IMR-90 (cell line): ENCODE measurements at regions not wholly inside any gene's neighbourhood (a gene's known extent, or its start where the extent isn't known, plus 50 kb on each side); places are given as distances from the start of the nearest gene placed in this dataset.

Experiments used
- ATAC-seq: fragments of 200-7000 bp; cut with Tn5 transposase; 2 replicates; pipeline ENCODE4 v1.9.1; 2020; ENCODE audit warnings: low read depth, mild to moderate bottlenecking, moderate library complexity
- BruUV-seq: library from RNA; stranded (reverse); fragments of 400-500 nt; replicated peaks from 2 replicates; lab custom pipeline; 2021; lab: Mats Ljungman, UMichigan
- CTCF ChIA-PET: fragments of 300-600 bp; formaldehyde crosslinking; extraction: SDS; loops from one replicate; lab custom pipeline; 2021; ENCODE audit warnings: antibody characterized with exemption; lab: Yijun Ruan, JAX
- POLR2A ChIA-PET: fragments of 300-600 bp; sonication (Branson Sonifier 250); formaldehyde crosslinking; loops from one replicate; lab custom pipeline; 2022; ENCODE audit warnings: antibody characterized with exemption; ENCODE audit not compliant: unreplicated experiment; lab: Charles Lee
- DNase-seq: peaks from one replicate; pipeline ENCODE4 v3.0.0; 2013
- H2AFZ ChIP-seq: replicated peaks from 2 replicates; pipeline ENCODE3; 2013; ENCODE audit warnings: low read length, mild to moderate bottlenecking; ENCODE audit not compliant: poor library complexity
- H2AK5ac ChIP-seq: 2 replicates; pipeline ENCODE4 v1.6.1; 2013; ENCODE audit warnings: low read depth, low read length, inconsistent platforms
- H2AK9ac ChIP-seq: replicated peaks from 2 replicates; pipeline ENCODE3; 2013; ENCODE audit warnings: mild to moderate bottlenecking, low read depth, low read length, moderate library complexity; ENCODE audit not compliant: poor library complexity
- H2BK120ac ChIP-seq: 2 replicates; pipeline ENCODE4 v1.6.1; 2013; ENCODE audit warnings: low read depth, low read length, inconsistent platforms
- H2BK15ac ChIP-seq: 3 replicates; pipeline ENCODE4 v1.6.1; 2013; ENCODE audit warnings: low read depth, low read length, inconsistent platforms
- H2BK20ac ChIP-seq: 2 replicates; pipeline ENCODE4 v1.6.1; 2013; ENCODE audit warnings: low read depth, mild to moderate bottlenecking, inconsistent platforms, low read length, moderate library complexity
- H2BK5ac ChIP-seq: 2 replicates; pipeline ENCODE4 v1.6.1; 2013; ENCODE audit warnings: mild to moderate bottlenecking, low read depth, low read length, inconsistent platforms; ENCODE audit not compliant: poor library complexity, severe bottlenecking
- H3K14ac ChIP-seq: replicated peaks from 2 replicates; pipeline ENCODE4 v1.6.1; 2013; ENCODE audit warnings: low read depth, low read length, inconsistent platforms
- H3K18ac ChIP-seq: 2 replicates; pipeline ENCODE4 v1.6.1; 2013; ENCODE audit warnings: low read depth, low read length, control low read depth
- H3K23ac ChIP-seq: 2 replicates; pipeline ENCODE4 v1.6.1; 2013; ENCODE audit warnings: low read depth, low read length, inconsistent platforms
- H3K27ac ChIP-seq: 2 replicates; pipeline ENCODE4 v1.5.1; 2013; ENCODE audit warnings: mild to moderate bottlenecking, control low read depth, low read length; ENCODE audit not compliant: insufficient read depth
- H3K27me3 ChIP-seq: 2 replicates; pipeline ENCODE4 v1.6.1; 2013; ENCODE audit warnings: low read length; ENCODE audit not compliant: control insufficient read depth, insufficient read depth
- H3K36me3 ChIP-seq: 2 replicates; pipeline ENCODE4 v1.6.1; 2013; ENCODE audit warnings: low read length, mixed read lengths; ENCODE audit not compliant: control insufficient read depth, insufficient read depth
- H3K4ac ChIP-seq: 2 replicates; pipeline ENCODE4 v1.6.1; 2013; ENCODE audit warnings: low read depth, low read length, inconsistent platforms
- H3K4me1 ChIP-seq: 2 replicates; pipeline ENCODE4 v1.6.1; 2013; ENCODE audit warnings: low read length, mixed read lengths; ENCODE audit not compliant: control insufficient read depth, insufficient read depth
- H3K4me2 ChIP-seq: 2 replicates; pipeline ENCODE4 v1.6.1; 2013; ENCODE audit warnings: low read depth, mild to moderate bottlenecking, control low read depth, low read length, moderate library complexity
- H3K4me3 ChIP-seq: 2 replicates; pipeline ENCODE4 v1.5.1; 2013; ENCODE audit warnings: low read depth, mild to moderate bottlenecking, control low read depth, low read length, moderate library complexity; ENCODE audit not compliant: insufficient read depth
- H3K56ac ChIP-seq: 2 replicates; pipeline ENCODE4 v1.6.1; 2013; ENCODE audit warnings: low read length, inconsistent platforms; ENCODE audit not compliant: insufficient read depth; ENCODE audit errors: extremely low read depth
- H3K79me1 ChIP-seq, 2 experiments: 2 replicates each; pipeline ENCODE4 v1.6.1; 2013; ENCODE audit warnings: low read length in 2 of 2, inconsistent platforms in 1 of 2, low read depth in 1 of 2
- H3K9ac ChIP-seq: 2 replicates; pipeline ENCODE4 v1.6.1; 2013; ENCODE audit warnings: low read depth, low read length, control low read depth
- H3K9me1 ChIP-seq: 2 replicates; pipeline ENCODE4 v1.6.1; 2013; ENCODE audit warnings: low read length, inconsistent platforms; ENCODE audit not compliant: insufficient read depth
- H3K9me3 ChIP-seq: 2 replicates; pipeline ENCODE4 v1.6.1; 2013; ENCODE audit warnings: low read length; ENCODE audit not compliant: control insufficient read depth, insufficient read depth
- H4K20me1 ChIP-seq: 2 replicates; pipeline ENCODE4 v1.6.1; 2013; ENCODE audit warnings: low read length, inconsistent platforms; ENCODE audit not compliant: insufficient read depth
- H4K5ac ChIP-seq: 2 replicates; pipeline ENCODE4 v1.6.1; 2013; ENCODE audit warnings: mild to moderate bottlenecking, low read depth, low read length, control low read depth
- H4K8ac ChIP-seq, 2 experiments: 2 replicates each; pipeline ENCODE4 v1.6.1; 2013; ENCODE audit warnings: low read depth in 2 of 2, low read length in 2 of 2, control low read depth in 1 of 2, inconsistent platforms in 1 of 2
- H4K91ac ChIP-seq: 2 replicates; pipeline ENCODE4 v1.6.1; 2013; ENCODE audit warnings: low read depth, low read length, inconsistent platforms; ENCODE audit not compliant: insufficient read depth
- BHLHE40 ChIP-seq: fragments of 150-350 bp; IDR thresholded peaks from 2 replicates; pipeline ENCODE4 v1.6.1; 2016; ENCODE audit warnings: mild to moderate bottlenecking, low read depth, low read length
- CEBPB ChIP-seq: IDR thresholded peaks from 2 replicates; pipeline ENCODE4 v1.6.1; 2012; ENCODE audit warnings: low read depth, low read length, improper control_type of control experiment
- CHD1 ChIP-seq: IDR thresholded peaks from 2 replicates; pipeline ENCODE4 v1.6.1; 2012; ENCODE audit warnings: low read depth, low read length, improper control_type of control experiment
- ELK1 ChIP-seq: fragments of 150-350 bp; IDR thresholded peaks from 2 replicates; pipeline ENCODE4 v1.6.1; 2016; ENCODE audit warnings: low read depth, mild to moderate bottlenecking, low read length, moderate library complexity, borderline replicate concordance
- FOS ChIP-seq: fragments of 150-350 bp; IDR thresholded peaks from 2 replicates; pipeline ENCODE4 v1.6.1; 2016; ENCODE audit warnings: low read depth, low read length
- MAFK ChIP-seq: IDR thresholded peaks from 2 replicates; pipeline ENCODE4 v1.6.1; 2012; ENCODE audit warnings: low read depth, low read length, improper control_type of control experiment
- MAZ ChIP-seq: IDR thresholded peaks from 2 replicates; pipeline ENCODE4 v1.6.1; 2012; ENCODE audit warnings: low read depth, mild to moderate bottlenecking, low read length, improper control_type of control experiment, moderate library complexity, borderline replicate concordance
- MXI1 ChIP-seq: IDR thresholded peaks from 2 replicates; pipeline ENCODE4 v1.6.1; 2012; ENCODE audit warnings: low read depth, mild to moderate bottlenecking, low read length, moderate library complexity, borderline replicate concordance
- NFE2L2 ChIP-seq: fragments of 150-350 bp; IDR thresholded peaks from 2 replicates; pipeline ENCODE4 v1.6.1; 2016; ENCODE audit warnings: low read depth, mild to moderate bottlenecking, low read length
- POLR2A ChIP-seq: IDR thresholded peaks from 2 replicates; pipeline ENCODE4 v1.6.1; 2012; ENCODE audit warnings: mild to moderate bottlenecking, low read depth, low read length
- RAD21 ChIP-seq: IDR thresholded peaks from 2 replicates; pipeline ENCODE4 v1.6.1; 2012; ENCODE audit warnings: low read length, improper control_type of control experiment
- RCOR1 ChIP-seq: IDR thresholded peaks from 2 replicates; pipeline ENCODE4 v1.6.1; 2012; ENCODE audit warnings: mild to moderate bottlenecking, low read length, improper control_type of control experiment; ENCODE audit not compliant: insufficient replicate concordance
- RFX5 ChIP-seq: IDR thresholded peaks from 2 replicates; pipeline ENCODE4 v1.8.0; 2012; ENCODE audit warnings: low read depth, mild to moderate bottlenecking, low read length, moderate library complexity
- SMC3 ChIP-seq: fragments of 150-350 bp; IDR thresholded peaks from 2 replicates; pipeline ENCODE4 v1.6.1; 2016; ENCODE audit warnings: low read depth, mild to moderate bottlenecking, antibody characterized with exemption, low read length, moderate library complexity
- WGBS, 2 experiments: methylation state at CpG; one replicate each; pipeline versions ENCODE4 v1.1.5 to v1.1.7; 2013; ENCODE audit warnings: missing lambda C conversion rate in 2 of 2; ENCODE audit not compliant: insufficient read length in 1 of 2; ENCODE audit errors: extremely low coverage in 2 of 2; 5-methylcytosine and 5-hydroxymethylcytosine counted together
- dilution Hi-C: fragments of 300-500 bp; cut with HindIII; formaldehyde crosslinking; loops from one replicate; pipeline ENCODE4 v1.14.3; 2018; ENCODE audit warnings: low sequenced_read_pairs; ENCODE audit not compliant: unreplicated experiment
- in situ Hi-C: fragments of 300-500 bp; cut with MboI; formaldehyde crosslinking; loops from 3 replicates; pipeline ENCODE4 v1.14.3; 2019; ENCODE audit warnings: low sequenced_read_pairs, inconsistent platforms, mixed read lengths
- intact Hi-C: fragments of 100-400 bp; cut with micrococcal nuclease; formaldehyde crosslinking; loops from 2 replicates; pipeline ENCODE4 v1.10.0; 2022
- TF ChIP-seq, protein P1 (sequence below): conservative IDR thresholded peaks from 2 replicates; pipeline ENCODE4 v1.5.1; 2012; ENCODE audit warnings: mild to moderate bottlenecking, low read depth, low read length, improper control_type of control experiment
- TF ChIP-seq, protein P2 (sequence below): fragments of 150-350 bp; IDR thresholded peaks from 2 replicates; pipeline ENCODE4 v1.6.1; 2017; ENCODE audit warnings: mild to moderate bottlenecking, antibody characterized with exemption, low read length, low read depth

DNA sequence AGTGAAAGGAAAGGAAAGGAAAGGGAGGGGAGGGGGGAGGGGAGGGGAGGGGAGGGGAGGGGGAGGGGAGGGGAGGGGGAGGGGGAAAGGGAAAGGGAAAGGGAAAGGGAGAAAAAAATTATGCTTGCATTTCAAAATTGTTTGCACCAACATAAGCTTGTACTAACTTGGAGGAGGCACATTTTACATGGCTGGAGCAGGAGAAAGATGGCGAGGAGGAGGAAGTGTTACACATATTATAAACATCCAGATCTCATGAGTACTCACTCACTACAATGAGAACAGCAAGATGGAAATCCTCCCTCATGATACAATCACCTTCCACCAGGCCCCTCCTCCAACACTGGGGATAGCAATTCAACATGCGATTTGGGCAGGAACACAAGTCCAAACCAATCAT lies 660.2 kb upstream of the CDH2 start:
- no peak overlapping the region for H3K27ac ChIP-seq
- no peak overlapping the region for H4K8ac ChIP-seq
- no peak overlapping the region for H2AK9ac ChIP-seq
- TF ChIP-seq, protein P1, sequence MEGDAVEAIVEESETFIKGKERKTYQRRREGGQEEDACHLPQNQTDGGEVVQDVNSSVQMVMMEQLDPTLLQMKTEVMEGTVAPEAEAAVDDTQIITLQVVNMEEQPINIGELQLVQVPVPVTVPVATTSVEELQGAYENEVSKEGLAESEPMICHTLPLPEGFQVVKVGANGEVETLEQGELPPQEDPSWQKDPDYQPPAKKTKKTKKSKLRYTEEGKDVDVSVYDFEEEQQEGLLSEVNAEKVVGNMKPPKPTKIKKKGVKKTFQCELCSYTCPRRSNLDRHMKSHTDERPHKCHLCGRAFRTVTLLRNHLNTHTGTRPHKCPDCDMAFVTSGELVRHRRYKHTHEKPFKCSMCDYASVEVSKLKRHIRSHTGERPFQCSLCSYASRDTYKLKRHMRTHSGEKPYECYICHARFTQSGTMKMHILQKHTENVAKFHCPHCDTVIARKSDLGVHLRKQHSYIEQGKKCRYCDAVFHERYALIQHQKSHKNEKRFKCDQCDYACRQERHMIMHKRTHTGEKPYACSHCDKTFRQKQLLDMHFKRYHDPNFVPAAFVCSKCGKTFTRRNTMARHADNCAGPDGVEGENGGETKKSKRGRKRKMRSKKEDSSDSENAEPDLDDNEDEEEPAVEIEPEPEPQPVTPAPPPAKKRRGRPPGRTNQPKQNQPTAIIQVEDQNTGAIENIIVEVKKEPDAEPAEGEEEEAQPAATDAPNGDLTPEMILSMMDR, result no peak
- TF ChIP-seq, protein P2, sequence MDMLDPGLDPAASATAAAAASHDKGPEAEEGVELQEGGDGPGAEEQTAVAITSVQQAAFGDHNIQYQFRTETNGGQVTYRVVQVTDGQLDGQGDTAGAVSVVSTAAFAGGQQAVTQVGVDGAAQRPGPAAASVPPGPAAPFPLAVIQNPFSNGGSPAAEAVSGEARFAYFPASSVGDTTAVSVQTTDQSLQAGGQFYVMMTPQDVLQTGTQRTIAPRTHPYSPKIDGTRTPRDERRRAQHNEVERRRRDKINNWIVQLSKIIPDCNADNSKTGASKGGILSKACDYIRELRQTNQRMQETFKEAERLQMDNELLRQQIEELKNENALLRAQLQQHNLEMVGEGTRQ, result no peak
- TF ChIP-seq SMC3 (no peak), ELK1 (no peak), CEBPB (no peak), MAFK (no peak), RCOR1 (no peak), BHLHE40 (no peak), FOS (no peak), MAZ (no peak), NFE2L2 (no peak), RFX5 (no peak), POLR2A (no peak), RAD21 (no peak), MXI1 (no peak), CHD1 (no peak)
- H4K5ac ChIP-seq, result no peak overlapping the region
- no peak overlapping the region for H3K14ac ChIP-seq
- in situ Hi-C loops, result no loop called here
- H3K4me2 ChIP-seq, result no peak overlapping the region
- POLR2A ChIA-PET, result no interaction called here
- H3K4me3 ChIP-seq, result no peak overlapping the region
- no peak overlapping the region for H3K9ac ChIP-seq
- no peak overlapping the region for H3K56ac ChIP-seq
- H2BK15ac ChIP-seq, result no peak overlapping the region
- no peak overlapping the region for H2AFZ ChIP-seq
- no peaks in the 10 kb centered on the region for H3K9me1 ChIP-seq
- H3K79me1 ChIP-seq, result no peaks in the 10 kb centered on the region
- H4K20me1 ChIP-seq, result no peaks in the 10 kb centered on the region
- H3K36me3 ChIP-seq, result no peaks in the 10 kb centered on the region
- no peak overlapping the region for H3K23ac ChIP-seq
- DNase-seq (no peak), ATAC-seq (no peak)
- no peak overlapping the region for H2BK5ac ChIP-seq
- H2BK20ac ChIP-seq, result no peak overlapping the region
- H3K4ac ChIP-seq, result no peak overlapping the region
- no peaks in the 10 kb centered on the region for H3K4me1 ChIP-seq
- WGBS, 2 experiments, result 33% methylated on average over 1 of the region's 2 CpGs; no CpG with 5 or more reads in 1 of the 2 experiments
- CTCF ChIA-PET, result interaction anchor here (1.6 kb wide), 1 partner anchor 14 kb away, joined by 3 read pairs; no protein-coding TSS in a partner anchor
- no peaks in the 10 kb centered on the region for H3K27me3 ChIP-seq
- H2AK5ac ChIP-seq, result no peak overlapping the region
- no TSS peak for BruUV-seq
- H2BK120ac ChIP-seq, result no peak overlapping the region
- intact Hi-C loops, result no loop called here
- no peak overlapping the region for H3K18ac ChIP-seq
- no peak overlapping the region for H4K91ac ChIP-seq
- H3K9me3 ChIP-seq, result no peaks in the 10 kb centered on the region
- dilution Hi-C loops, result no loop called here
